Suppressor macrophage treated with lipopolysaccharide for 4 hours (primary cell): ENCODE measurements at regions not wholly inside any gene's neighbourhood (a gene's known extent, or its start where the extent isn't known, plus 50 kb on each side); places are given as distances from the start of the nearest gene placed in this dataset.
"Not testable (repeated sequence)": the region's sequence is repeated elsewhere in the genome, so short reads cannot be mapped to it uniquely, and the experiment has no call there.

Source experiments
- DNase-seq: peaks from one replicate; pipeline ENCODE4 v3.0.0-alpha.2; 2020

- no peak for DNase-seq
Measured at GRCh38 chr13:65803530-65804392, 1426.4 kb downstream of the PCDH9 start.

GRCh38 chr13:65789815-65790214 lies 1440.3 kb downstream of the PCDH9 start:
- no peak for DNase-seq

GRCh38 chr13:65787082-65787481 lies 1443.1 kb downstream of the PCDH9 start:
- no peak for DNase-seq

GRCh38 chr13:65784088-65784816 lies 1445.9 kb downstream of the PCDH9 start:
- DNase-seq = no peak

GRCh38 chr13:65783383-65783782 lies 1446.8 kb downstream of the PCDH9 start:
- no peak for DNase-seq

GRCh38 chr13:65771704-65772313 lies 1458.3 kb downstream of the PCDH9 start:
- DNase-seq = not testable (repeated sequence)

- no peak for DNase-seq
Measured at GRCh38 chr13:65768545-65768944, 1461.6 kb downstream of the PCDH9 start.

- DNase-seq = no peak
Measured at GRCh38 chr13:65763811-65764210, 1466.3 kb downstream of the PCDH9 start.

- DNase-seq = no peak
Measured at GRCh38 chr13:65762012-65762411, 1468.1 kb downstream of the PCDH9 start.

GRCh38 chr13:65756071-65756671 lies 1474.0 kb downstream of the PCDH9 start:
- no peak for DNase-seq

- no peak for DNase-seq
Measured at GRCh38 chr13:65748227-65748626, 1481.9 kb downstream of the PCDH9 start.

- no peak for DNase-seq
Measured at GRCh38 chr13:65746406-65746921, 1483.7 kb downstream of the PCDH9 start.

GRCh38 chr13:65744836-65745235 lies 1485.3 kb downstream of the PCDH9 start:
- DNase-seq = no peak

GRCh38 chr13:65733110-65733509 lies 1497.0 kb downstream of the PCDH9 start:
- no peak for DNase-seq

- no peak for DNase-seq
Measured at GRCh38 chr13:65727070-65727469, 1503.1 kb downstream of the PCDH9 start.

GRCh38 chr13:65725006-65725405 lies 1505.1 kb downstream of the PCDH9 start:
- no peak for DNase-seq

GRCh38 chr13:65724226-65724625 lies 1505.9 kb downstream of the PCDH9 start:
- no peak for DNase-seq

- no peak for DNase-seq
Measured at GRCh38 chr13:65722506-65722905, 1507.6 kb downstream of the PCDH9 start.

- DNase-seq = no peak
Measured at GRCh38 chr13:65719831-65720230, 1510.3 kb downstream of the PCDH9 start.

GRCh38 chr13:65710514-65710913 lies 1519.6 kb downstream of the PCDH9 start:
- DNase-seq = no peak

GRCh38 chr13:65697843-65698242 lies 1532.3 kb downstream of the PCDH9 start:
- DNase-seq = no peak

GRCh38 chr13:65679240-65679639 lies 1550.9 kb downstream of the PCDH9 start:
- DNase-seq = no peak

GRCh38 chr13:65677906-65678305 lies 1552.2 kb downstream of the PCDH9 start:
- no peak for DNase-seq
